ENCODE measurements at regions not wholly inside any gene's neighbourhood (a gene's known extent, or its start where the extent isn't known, plus 50 kb on each side); places are given as distances from the start of the nearest gene placed in this dataset.

DNA sequence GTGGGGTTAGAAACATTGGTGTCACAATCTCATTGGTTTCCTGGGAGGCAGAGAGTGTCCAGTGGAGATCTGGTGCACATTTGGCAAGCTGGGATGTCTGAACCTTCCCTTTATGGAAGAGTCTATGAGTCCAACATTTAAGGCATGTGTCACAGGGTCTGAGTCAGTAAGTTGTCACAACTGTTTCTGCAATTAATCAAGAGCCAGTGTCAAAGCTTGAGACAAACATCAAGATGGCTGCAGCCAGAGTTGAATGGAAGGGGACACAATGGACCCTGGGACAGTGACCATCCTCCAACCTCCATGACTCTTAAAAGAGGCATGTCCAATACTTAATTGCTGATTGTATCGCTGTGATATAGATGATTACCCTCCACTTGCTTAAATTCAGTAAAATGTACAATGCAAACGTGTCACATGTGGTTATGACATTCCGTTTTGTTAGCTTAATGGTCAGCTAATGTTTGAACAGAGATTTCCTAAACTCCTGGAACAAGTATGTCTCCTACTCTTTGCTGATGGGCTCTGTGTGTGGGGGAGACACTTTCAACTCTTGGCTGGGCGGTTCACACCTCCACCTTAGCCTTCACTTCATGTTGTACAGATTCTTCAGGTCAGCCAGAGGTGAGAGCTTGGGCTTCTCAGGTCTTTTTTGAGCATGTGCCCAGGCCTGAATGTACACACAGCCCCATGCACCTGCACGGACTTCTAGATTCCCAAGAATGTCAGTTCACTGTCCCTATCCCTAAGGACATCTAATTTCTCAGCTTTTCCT lies 79.9 kb upstream of the PRR23E start:
- Histone ChIP-seq H3K27ac (ENCODE audit: insufficient read depth, low read depth, low read length) (no peak overlapping the region), H3K4me2 (ENCODE audit: insufficient read depth, low read length) (no peak overlapping the region), H3K79me2 (ENCODE audit: control insufficient read depth, insufficient read depth, low read length) (no peaks in the 10 kb centered on the region), H4K20me1 (replicated peaks; ENCODE audit: control insufficient read depth, extremely low read depth, insufficient read depth, low read length) (no peaks in the 10 kb centered on the region), H3K9me1 (replicated peaks; ENCODE audit: control insufficient read depth, extremely low read depth, insufficient read depth, low read length) (no peaks in the 10 kb centered on the region), H3K9ac (replicated peaks; ENCODE audit: extremely low read depth, insufficient read depth, low read length) (no peak overlapping the region), H3K36me3 (ENCODE audit: control insufficient read depth in 2 of 2, extremely low read depth in 1 of 2, insufficient read depth in 2 of 2, low read length in 2 of 2) (no peaks in the 10 kb centered on the region), H3K27me3 (ENCODE audit: control insufficient read depth in 2 of 2, insufficient read depth in 2 of 2, low read length in 2 of 2) (no peaks in the 10 kb centered on the region), H2AFZ (ENCODE audit: low read depth, low read length) (no peak overlapping the region), H3K9me3 (replicated peaks; ENCODE audit: control insufficient read depth, insufficient read depth, low read length) (peaks cover 3% of the 10 kb centered on the region), H3K4me1 (ENCODE audit: control insufficient read depth, extremely low read depth, insufficient read depth, low read length) (no peaks in the 10 kb centered on the region), H3K4me3 (replicated peaks in 1 of 3; ENCODE audit: insufficient read depth in 1 of 3, low read depth in 1 of 3, low read length in 3 of 3) (no peak overlapping the region)
- intact Hi-C loops (cut with micrococcal nuclease) (no loop called here), dilution Hi-C loops (cut with MboI; ENCODE audit: extremely low pct_ligation_motif_present, low sequenced_read_pairs) (no loop called here)
- BruUV-seq (replicated peaks), result no TSS peak
- ChIA-PET POLR2A (no interaction called here), CTCF (no interaction called here)
- DNase-seq (ENCODE audit: low read depth, low spot score) (no peak), FAIRE-seq (no peak)
- TF ChIP-seq POLR2A (IDR thresholded peaks at IDR 0.05; ENCODE audit: low read depth, low read length), result no peak
- TF ChIP-seq MYC (IDR thresholded peaks at IDR 0.05; ENCODE audit: low read depth, low read length), result no peak
- TF ChIP-seq, protein P1, sequence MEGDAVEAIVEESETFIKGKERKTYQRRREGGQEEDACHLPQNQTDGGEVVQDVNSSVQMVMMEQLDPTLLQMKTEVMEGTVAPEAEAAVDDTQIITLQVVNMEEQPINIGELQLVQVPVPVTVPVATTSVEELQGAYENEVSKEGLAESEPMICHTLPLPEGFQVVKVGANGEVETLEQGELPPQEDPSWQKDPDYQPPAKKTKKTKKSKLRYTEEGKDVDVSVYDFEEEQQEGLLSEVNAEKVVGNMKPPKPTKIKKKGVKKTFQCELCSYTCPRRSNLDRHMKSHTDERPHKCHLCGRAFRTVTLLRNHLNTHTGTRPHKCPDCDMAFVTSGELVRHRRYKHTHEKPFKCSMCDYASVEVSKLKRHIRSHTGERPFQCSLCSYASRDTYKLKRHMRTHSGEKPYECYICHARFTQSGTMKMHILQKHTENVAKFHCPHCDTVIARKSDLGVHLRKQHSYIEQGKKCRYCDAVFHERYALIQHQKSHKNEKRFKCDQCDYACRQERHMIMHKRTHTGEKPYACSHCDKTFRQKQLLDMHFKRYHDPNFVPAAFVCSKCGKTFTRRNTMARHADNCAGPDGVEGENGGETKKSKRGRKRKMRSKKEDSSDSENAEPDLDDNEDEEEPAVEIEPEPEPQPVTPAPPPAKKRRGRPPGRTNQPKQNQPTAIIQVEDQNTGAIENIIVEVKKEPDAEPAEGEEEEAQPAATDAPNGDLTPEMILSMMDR (IDR thresholded peaks at IDR 0.05; ENCODE audit: extremely low read depth in 1 of 2, insufficient read depth in 1 of 2, low read depth in 1 of 2, low read length in 2 of 2), result no peak
- TF ChIP-seq POLR2AphosphoS5 (IDR thresholded peaks at IDR 0.05; ENCODE audit: insufficient read depth, low read depth, low read length), result no peak
- no peak for TF ChIP-seq FOS (IDR thresholded peaks at IDR 0.05; ENCODE audit: borderline replicate concordance, insufficient read depth, low read length)
- no peak for TF ChIP-seq JUN (IDR thresholded peaks at IDR 0.05; ENCODE audit: borderline replicate concordance, insufficient read depth, insufficient read length, low read depth)
- TF ChIP-seq, protein P2, sequence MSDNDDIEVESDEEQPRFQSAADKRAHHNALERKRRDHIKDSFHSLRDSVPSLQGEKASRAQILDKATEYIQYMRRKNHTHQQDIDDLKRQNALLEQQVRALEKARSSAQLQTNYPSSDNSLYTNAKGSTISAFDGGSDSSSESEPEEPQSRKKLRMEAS (IDR thresholded peaks at IDR 0.05; ENCODE audit: insufficient read depth, insufficient read length), result no peak
